GM21381 (cell line): ENCODE measurements at regions not wholly inside any gene's neighbourhood (a gene's known extent, or its start where the extent isn't known, plus 50 kb on each side); places are given as distances from the start of the nearest gene placed in this dataset.

Source experiments
- ATAC-seq: cut with Tn5 transposase; IDR thresholded peaks from one replicate; pipeline ENCODE4 v1.9.1; 2021; ENCODE audit warnings: mild to moderate bottlenecking, moderate library complexity; ENCODE audit not compliant: unreplicated experiment

- ATAC-seq = no peak
Measured at GRCh38 chr11:38315151-38315550, 1717.1 kb upstream of the RAG2 start.

DNA sequence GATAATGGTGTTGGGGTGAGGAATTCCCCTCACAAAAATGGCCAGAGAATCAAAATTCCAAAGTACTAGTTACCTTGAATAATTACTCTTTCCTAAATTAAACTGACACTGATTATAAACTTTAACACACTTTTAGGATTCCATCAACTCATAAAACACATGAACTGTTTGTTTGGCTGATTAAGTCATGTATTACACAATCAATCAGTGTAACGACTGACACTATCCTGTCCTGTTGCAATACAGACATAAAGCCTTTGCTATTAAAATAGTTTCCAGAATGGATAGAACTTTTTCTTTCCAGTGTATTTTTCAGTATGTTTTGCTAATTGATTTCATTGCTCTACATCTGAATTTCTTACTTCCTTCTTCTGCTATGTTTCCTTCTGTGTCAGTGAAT lies 1709.4 kb upstream of the RAG2 start:
- no peak for ATAC-seq

DNA sequence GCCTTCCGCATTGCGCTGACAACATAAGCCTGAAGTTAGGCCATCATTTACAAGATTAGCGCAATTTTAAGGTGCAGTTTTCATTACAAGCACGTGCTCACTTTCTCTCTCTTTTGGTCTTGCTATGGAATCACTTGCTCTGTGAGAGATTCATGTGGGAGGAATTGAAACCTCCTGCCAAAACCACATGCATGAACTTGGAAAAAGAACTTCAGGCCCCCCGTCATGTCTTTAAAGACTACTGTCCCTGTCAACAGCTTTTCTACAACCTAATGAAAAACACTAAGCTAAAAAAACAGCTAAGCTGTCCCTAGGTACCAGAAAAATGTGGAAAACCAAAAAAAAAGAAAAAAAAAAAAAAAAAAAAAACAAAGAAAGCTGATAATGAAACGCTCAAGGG lies 1707.6 kb upstream of the RAG2 start:
- no peak for ATAC-seq

GRCh38 chr11:38304926-38305325 lies 1706.9 kb upstream of the RAG2 start:
- no peak for ATAC-seq

DNA sequence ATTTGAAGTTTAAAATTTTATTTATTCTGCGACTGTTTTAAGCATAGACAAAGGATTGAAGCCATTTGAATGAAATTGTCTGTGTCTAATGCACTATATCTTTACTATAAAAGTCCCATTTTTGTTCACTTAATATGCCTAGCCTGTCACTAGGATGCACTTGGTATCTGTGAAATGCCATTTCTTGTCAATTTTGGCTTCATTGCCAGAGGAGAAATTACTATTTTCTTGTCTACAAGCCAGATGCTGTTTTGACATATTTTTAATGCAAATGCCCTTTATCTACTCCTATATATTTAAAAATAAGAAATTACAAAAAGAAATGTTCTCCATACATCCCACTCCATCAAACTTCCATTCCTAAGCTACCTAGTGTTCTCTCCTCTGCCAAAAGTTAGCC lies 1704.5 kb upstream of the RAG2 start:
- ATAC-seq = no peak

DNA sequence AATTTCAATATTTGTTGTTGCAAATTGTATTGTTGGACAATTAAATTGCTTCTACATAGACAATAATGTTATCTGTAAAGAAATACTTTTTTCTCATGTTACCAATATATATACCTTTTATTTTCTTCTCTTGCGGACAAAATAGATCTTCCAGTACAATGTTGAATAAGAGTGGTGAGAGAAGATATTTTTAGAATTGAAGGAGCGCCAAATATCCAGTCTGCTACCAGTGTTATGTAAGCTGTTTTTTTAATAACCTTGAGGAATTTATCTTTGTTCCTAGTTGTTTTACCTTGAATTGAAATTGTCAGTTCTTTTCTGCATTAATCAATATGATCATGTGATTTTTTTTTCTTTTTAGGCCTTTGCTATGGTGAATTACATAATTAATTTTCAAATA lies 1702.5 kb upstream of the RAG2 start:
- ATAC-seq = no peak

DNA sequence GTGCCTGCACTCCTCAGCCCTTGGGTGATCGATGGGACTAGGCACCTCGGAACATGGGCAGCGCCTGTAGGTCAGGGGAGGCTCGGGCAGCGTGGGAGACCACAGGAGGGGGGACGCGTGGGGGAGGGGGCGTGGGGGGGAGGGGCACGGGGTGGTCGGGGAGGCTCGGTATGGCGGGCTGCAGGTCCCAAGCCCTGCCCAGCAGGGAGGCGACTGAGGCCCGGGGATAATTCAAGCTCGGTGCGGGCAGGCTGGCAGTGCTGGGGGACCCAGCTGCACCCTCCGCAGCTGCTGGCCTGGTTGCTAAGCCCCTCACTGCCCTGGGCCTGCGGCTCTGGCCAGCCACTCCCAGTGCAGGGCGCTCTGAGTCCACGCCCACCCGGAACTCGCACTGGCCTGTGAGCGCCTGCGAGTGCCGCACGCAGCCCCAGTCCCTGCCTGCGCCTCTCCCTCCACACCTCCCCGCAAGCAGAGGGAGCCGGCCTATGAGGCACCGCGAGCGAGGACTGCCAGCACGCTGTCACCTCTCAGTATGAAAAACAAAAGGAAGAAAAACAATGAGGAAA lies 1698.3 kb upstream of the RAG2 start:
- ATAC-seq = no peak

DNA sequence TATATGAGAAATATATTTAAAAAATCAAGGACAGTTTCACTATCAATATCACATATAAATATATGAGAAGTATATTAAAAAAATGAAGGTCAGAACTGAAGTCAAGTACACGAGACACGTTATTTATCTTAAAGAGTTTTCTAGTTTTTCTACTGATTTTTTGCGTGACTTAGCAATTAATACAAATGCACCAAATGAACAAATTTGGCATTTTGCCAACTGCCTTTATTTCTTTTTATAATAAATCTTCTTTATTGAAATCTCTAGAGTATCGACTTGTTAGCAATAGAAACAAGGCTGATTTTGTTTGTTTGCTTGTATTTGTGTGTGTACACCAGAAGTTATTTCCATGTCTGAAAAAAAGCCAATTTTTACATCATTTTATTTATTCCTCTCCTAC lies 1684.7 kb upstream of the RAG2 start:
- ATAC-seq = no peak

DNA sequence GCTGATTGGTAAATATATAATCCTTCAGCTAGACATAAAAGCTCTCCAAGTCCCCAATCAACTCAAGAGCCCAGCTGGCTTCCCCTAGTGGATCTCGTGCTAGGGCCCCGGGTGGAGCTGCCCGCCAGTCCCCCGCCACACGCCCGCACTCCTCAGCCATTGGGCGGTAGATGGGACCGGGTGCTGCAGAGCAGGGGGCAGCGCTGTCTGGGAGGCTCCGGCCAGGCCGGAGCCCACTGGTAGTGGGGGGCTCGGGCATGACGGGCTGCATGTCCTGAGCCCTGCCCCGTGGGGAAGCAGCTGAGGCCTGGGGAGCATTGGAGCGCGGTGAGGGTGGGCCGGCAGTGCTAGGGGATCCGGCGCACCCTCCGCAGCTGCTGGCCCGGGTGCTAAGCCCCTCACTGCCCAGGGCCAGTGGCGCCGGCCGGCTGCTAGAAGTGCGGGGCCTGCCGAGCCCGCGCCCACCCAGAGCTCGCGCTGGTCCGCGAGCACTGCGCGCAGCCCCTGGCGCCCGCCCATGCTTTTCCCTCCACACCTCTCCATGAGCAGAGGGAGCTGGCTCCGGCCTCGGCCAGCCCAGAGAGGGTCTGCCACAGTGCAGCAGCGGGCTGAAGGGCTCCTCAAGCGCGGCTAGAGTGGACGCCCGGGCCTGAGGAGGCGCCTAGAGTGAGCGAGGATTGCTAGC lies 1680.6 kb upstream of the RAG2 start:
- ATAC-seq = no peak

DNA sequence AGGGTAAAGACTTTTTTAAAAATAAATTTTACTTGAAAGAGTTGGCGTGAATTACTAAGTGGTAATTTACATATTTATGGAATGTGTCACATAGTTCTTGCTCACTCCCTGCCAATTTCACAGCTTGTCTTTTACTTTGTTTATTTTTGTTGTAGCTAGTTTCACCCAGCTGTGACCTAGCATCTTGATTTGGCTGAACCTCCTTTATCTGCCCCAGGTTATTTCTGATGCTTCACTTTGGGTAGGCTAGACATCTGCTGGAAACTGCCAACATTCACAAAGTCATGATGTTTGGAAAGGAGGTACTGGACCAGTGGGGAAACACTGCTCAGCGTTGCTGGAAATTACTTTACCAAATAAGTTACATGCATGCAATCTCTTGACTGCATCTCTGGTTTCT lies 1676.0 kb upstream of the RAG2 start:
- ATAC-seq = no peak

GRCh38 chr11:38272376-38272775 lies 1674.3 kb upstream of the RAG2 start:
- no peak for ATAC-seq

DNA sequence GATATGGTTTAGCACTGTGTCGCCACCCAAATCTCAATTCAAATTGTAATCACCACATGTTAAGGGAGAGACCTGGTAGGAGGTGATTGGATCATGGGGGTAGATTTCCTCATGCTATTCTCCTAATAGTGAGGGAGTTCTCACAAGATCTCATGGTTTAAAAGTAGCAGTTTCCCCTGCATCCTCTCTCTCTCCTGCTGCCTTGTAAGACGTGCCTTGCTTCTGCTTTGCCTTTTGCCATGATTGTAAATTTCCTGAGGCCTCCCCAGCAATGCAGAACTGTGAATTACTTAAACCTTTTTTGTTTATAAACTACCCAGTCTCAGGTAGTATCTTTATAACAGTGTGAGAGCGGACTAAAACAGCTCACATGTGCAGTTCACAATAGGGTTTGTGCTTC lies 1668.7 kb upstream of the RAG2 start:
- ATAC-seq = no peak

DNA sequence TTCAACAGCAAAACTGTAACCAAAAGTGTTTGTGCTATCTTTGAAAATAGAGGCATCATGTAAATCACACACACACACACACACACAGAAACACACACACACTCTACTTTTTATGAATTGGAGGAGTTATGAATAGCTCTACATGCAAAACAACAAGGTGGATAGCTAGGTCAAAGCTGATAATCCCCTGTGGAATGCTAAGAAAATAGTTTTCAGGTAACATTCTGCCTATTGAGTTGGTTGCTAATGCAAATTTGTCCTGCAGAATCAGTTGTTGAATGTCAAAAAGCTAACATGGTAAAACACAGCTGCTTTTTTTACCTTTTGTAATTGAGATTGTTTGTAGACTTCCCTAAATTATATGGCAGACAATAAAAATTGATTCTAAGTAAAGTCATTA lies 1658.4 kb upstream of the RAG2 start:
- no peak for ATAC-seq

- no peak for ATAC-seq
Measured at GRCh38 chr11:38254913-38255312, 1656.9 kb upstream of the RAG2 start.

DNA sequence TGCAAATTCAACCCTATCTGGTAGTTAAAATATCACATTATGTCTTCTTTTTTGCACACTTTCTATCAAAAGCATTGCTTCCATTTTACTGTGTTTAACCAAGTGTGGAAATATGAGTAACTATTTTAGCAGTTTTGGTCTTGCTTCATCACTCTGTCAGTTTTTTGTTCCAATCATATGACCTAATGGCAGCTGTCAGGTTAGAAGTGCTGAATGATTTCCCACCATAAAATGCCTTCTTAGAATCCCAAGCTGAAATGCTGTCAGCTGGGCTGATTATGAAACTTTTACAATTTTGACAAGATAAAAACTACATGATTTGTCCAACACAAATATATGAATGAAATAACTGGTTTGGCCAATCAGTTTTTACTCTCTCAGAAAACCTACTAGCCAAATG lies 1654.6 kb upstream of the RAG2 start:
- no peak for ATAC-seq

DNA sequence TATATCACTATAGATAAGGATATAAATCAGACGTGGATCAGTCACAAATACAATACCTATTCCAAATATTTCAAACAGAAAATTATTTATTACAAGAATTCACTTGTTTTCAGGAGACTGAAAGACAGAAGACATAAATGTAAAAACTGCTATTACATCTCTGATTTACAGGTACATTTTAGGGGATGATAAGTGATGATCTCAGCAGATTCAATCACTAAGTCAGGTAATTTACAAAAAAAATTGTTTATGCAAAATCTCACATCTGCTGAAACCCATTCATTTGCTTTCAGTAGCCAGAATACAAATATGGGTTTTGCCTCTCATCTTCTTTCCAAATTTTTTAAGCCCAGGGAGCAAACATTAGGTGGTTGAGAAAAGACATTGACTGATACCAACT lies 1648.4 kb upstream of the RAG2 start:
- no peak for ATAC-seq

DNA sequence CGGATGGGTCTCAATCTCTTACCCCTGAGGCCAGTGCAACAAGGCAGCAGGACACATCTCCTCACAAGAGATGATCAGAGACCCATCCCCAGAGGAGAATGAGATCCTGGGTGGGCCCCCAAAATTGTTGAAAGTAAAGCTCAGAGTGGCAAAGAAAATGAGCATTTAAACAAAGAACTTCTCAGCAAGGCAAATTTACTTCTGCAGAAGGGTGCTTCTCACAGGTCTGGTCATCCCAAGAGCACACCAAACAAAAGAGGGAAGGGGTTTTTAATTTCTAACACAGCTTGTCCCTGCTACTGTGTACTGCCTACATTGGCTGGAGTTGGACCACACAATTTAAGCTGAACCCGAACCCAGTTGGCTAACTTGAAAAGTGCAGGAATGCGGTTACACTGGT lies 1628.6 kb upstream of the RAG2 start:
- ATAC-seq = no peak

GRCh38 chr11:38221295-38221694 lies 1623.3 kb upstream of the RAG2 start:
- ATAC-seq = no peak

DNA sequence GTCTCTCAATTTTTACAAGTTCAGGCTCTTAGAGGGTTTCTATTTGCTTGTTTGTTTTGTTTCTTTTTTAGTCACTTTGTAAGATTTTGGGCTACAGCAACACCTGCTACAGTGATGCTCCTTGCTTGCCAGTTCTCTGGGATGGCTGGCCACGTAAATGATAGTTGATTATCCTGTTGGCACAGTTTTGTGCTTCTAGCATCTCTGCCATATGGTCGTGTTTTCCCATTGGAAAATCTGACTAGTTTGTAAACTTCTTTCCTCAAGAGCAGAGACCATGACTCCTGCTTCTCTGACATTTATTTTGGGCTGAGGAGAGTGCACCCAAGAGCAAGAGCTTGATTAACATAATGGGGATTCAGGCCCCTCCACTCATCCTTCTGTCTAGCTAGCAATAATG lies 1621.6 kb upstream of the RAG2 start:
- no peak for ATAC-seq

DNA sequence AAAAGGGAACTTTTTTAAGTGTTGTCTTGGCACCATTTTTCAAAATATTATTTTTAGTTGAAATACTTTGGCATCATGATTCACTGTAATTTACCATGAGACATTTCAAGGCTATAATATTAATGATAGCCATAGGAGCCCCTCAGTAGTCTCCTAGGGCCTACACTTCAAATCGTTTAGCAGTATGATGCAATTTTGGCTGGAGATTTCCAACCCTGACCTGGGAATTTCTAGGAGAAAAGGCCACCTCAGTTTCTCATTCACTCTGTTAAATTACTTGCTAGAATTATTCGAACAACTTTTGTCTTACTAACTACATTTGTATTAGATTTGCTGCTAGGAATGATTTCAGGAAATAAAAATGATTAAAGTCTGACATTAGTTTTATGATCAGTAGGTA lies 1610.9 kb upstream of the RAG2 start:
- no peak for ATAC-seq

- ATAC-seq = no peak
Measured at GRCh38 chr11:38206663-38207062, 1608.6 kb upstream of the RAG2 start.

DNA sequence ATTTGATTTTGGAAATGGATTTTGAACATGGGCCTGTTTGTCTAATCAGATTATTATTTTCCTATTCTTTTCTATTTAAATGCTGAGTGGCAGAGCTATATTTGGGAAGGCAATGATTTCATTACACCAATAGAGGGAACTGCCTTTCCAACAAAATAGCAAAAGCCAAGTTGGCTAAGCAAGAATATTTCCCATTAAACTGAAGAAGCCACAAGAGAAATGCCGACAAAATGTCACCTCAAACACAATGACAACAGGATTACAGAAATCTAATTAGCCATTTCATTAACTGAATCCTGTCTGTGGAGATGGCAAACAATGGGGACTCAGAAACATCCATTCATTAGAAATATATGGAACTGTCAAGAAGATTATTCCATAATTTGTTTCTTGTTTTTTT lies 1593.1 kb upstream of the RAG2 start:
- ATAC-seq = no peak
